B cell (primary cell): ENCODE measurements at regions not wholly inside any gene's neighbourhood (a gene's known extent, or its start where the extent isn't known, plus 50 kb on each side); places are given as distances from the start of the nearest gene placed in this dataset.

Source experiments
- EZH2 ChIP-seq: IDR thresholded peaks from 2 replicates; pipeline ENCODE4 v1.6.1; 2012; ENCODE audit warnings: borderline replicate concordance, low read depth, mild to moderate bottlenecking, moderate library complexity, low read length; ENCODE audit not compliant: insufficient read depth, poor library complexity, severe bottlenecking
- TF ChIP-seq, protein P1 (sequence below): fragments of 200-600 bp; IDR thresholded peaks from one replicate; pipeline ENCODE4 v1.8.0; 2022; ENCODE audit warnings: antibody characterized with exemption, mild to moderate bottlenecking

DNA sequence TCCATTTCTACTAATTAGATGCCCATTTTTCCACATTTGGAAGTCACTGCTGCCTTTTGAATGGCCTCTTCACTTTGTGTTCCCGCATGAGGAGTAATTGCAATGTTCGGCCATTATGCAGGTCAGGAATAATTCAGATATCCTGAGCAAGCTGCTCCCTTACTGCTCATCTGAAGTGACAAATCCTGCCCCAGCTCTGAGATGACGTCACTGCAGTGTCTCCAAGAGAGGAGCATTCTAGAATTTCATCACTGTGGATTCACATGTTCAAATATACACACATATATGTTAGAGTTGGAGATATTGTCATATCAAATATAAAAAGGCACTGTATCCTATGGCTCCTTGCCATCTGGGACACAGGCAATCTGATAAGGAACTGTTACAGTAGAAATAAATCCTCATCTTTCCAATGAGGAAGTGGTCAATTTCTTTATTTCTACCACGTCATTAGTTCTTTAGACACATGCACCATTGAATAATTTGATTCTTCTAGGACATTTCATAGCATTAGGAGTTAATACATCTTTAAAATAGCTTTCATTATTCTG, 706.9 kb upstream of the TENM3 start:
- TF ChIP-seq, protein P1, sequence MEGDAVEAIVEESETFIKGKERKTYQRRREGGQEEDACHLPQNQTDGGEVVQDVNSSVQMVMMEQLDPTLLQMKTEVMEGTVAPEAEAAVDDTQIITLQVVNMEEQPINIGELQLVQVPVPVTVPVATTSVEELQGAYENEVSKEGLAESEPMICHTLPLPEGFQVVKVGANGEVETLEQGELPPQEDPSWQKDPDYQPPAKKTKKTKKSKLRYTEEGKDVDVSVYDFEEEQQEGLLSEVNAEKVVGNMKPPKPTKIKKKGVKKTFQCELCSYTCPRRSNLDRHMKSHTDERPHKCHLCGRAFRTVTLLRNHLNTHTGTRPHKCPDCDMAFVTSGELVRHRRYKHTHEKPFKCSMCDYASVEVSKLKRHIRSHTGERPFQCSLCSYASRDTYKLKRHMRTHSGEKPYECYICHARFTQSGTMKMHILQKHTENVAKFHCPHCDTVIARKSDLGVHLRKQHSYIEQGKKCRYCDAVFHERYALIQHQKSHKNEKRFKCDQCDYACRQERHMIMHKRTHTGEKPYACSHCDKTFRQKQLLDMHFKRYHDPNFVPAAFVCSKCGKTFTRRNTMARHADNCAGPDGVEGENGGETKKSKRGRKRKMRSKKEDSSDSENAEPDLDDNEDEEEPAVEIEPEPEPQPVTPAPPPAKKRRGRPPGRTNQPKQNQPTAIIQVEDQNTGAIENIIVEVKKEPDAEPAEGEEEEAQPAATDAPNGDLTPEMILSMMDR = no peak
- no peak for TF ChIP-seq EZH2
